WTC11 (cell line): ENCODE measurements at regions not wholly inside any gene's neighbourhood (a gene's known extent, or its start where the extent isn't known, plus 50 kb on each side); places are given as distances from the start of the nearest gene placed in this dataset.

ENCODE experiments used
- ATAC-seq: fragments of 200-7000 bp; cut with Tn5 transposase; 2 replicates; pipeline ENCODE4 v1.10.0; 2021; ENCODE audit warnings: mild to moderate bottlenecking, moderate library complexity
- CTCF ChIA-PET: fragments of 300-600 bp; sonication (Branson Sonifier 250); formaldehyde crosslinking; loops from one replicate; lab custom pipeline; 2021; ENCODE audit warnings: antibody characterized with exemption; lab: Charles Lee
- POLR2A ChIA-PET: fragments of 350-600 bp; sonication (Branson Sonifier 250); formaldehyde crosslinking; loops from one replicate; lab custom pipeline; 2021; ENCODE audit warnings: antibody characterized with exemption; lab: Charles Lee
- DNase-seq: peaks from one replicate; pipeline ENCODE4 v3.0.0; 2021; ENCODE audit warnings: low spot score
- H3K27ac Mint-ChIP-seq: 2 replicates; pipeline ENCODE4 v1.8.0; 2021; ENCODE audit warnings: mixed read lengths
- H3K27me3 Mint-ChIP-seq: 2 replicates; pipeline ENCODE4 v1.8.0; 2021; ENCODE audit warnings: low read depth, mild to moderate bottlenecking, moderate library complexity, mixed read lengths
- H3K36me3 Mint-ChIP-seq: 2 replicates; pipeline ENCODE4 v1.8.0; 2021; ENCODE audit warnings: mixed read lengths
- H3K4me1 Mint-ChIP-seq: 2 replicates; pipeline ENCODE4 v1.8.0; 2022; ENCODE audit warnings: mixed read lengths
- H3K4me3 Mint-ChIP-seq: 2 replicates; pipeline ENCODE4 v1.8.0; 2021; ENCODE audit warnings: mild to moderate bottlenecking, moderate library complexity, mixed read lengths
- H3K9me3 Mint-ChIP-seq: 2 replicates; pipeline ENCODE4 v1.8.0; 2021; ENCODE audit warnings: mixed read lengths
- ATF1 ChIP-seq: sonication (generic); formaldehyde crosslinking; IDR thresholded peaks from 2 replicates; pipeline ENCODE4 v1.8.1; 2023; ENCODE audit warnings: mild to moderate bottlenecking, moderate library complexity, missing genetic modification reagents
- ATF2 ChIP-seq: sonication (generic); formaldehyde crosslinking; IDR thresholded peaks from 2 replicates; pipeline ENCODE4 v1.8.1; 2022; ENCODE audit warnings: low read depth, missing genetic modification reagents, borderline replicate concordance
- CBFB ChIP-seq: sonication (generic); formaldehyde crosslinking; IDR thresholded peaks from 2 replicates; pipeline ENCODE4 v1.8.1; 2022; ENCODE audit warnings: mild to moderate bottlenecking, low read depth, missing genetic modification reagents
- CREM ChIP-seq: sonication (generic); formaldehyde crosslinking; IDR thresholded peaks from 2 replicates; pipeline ENCODE4 v1.8.1; 2022; ENCODE audit warnings: mild to moderate bottlenecking, missing genetic modification reagents, moderate library complexity
- ELF4 ChIP-seq: sonication (generic); formaldehyde crosslinking; IDR thresholded peaks from 2 replicates; pipeline ENCODE4 v1.8.1; 2022; ENCODE audit warnings: low read depth, mild to moderate bottlenecking, moderate library complexity, missing genetic modification reagents
- EMX1 ChIP-seq: fragments of 250-450 bp; sonication (Bioruptor Pico); IDR thresholded peaks from 2 replicates; pipeline ENCODE4 v1.8.0; 2021; ENCODE audit warnings: mild to moderate bottlenecking
- ERG ChIP-seq: fragments of 250-450 bp; sonication (Bioruptor Pico); IDR thresholded peaks from 2 replicates; pipeline ENCODE4 v1.8.0; 2021; ENCODE audit warnings: mild to moderate bottlenecking
- ETV6 ChIP-seq: sonication (generic); formaldehyde crosslinking; IDR thresholded peaks from 2 replicates; pipeline ENCODE4 v1.8.1; 2022; ENCODE audit warnings: mild to moderate bottlenecking, missing genetic modification reagents
- FOXK1 ChIP-seq: sonication (generic); formaldehyde crosslinking; IDR thresholded peaks from 2 replicates; pipeline ENCODE4 v1.8.0; 2022; ENCODE audit warnings: mild to moderate bottlenecking, moderate library complexity, missing genetic modification reagents
- GABPB1 ChIP-seq: sonication (generic); formaldehyde crosslinking; IDR thresholded peaks from 2 replicates; pipeline ENCODE4 v1.8.1; 2023; ENCODE audit warnings: mild to moderate bottlenecking, missing genetic modification reagents
- GTF2I ChIP-seq: fragments of 250-450 bp; sonication (Bioruptor Pico); conservative IDR thresholded peaks from 2 replicates; pipeline ENCODE4 v1.4.0; 2021; ENCODE audit warnings: mild to moderate bottlenecking
- HMGXB4 ChIP-seq: sonication (generic); formaldehyde crosslinking; IDR thresholded peaks from 2 replicates; pipeline ENCODE4 v1.8.1; 2023; ENCODE audit warnings: mild to moderate bottlenecking, moderate library complexity, missing genetic modification reagents
- IRF1 ChIP-seq: sonication (generic); formaldehyde crosslinking; IDR thresholded peaks from 2 replicates; pipeline ENCODE4 v1.8.0; 2023; ENCODE audit warnings: missing genetic modification reagents
- NFE2L1 ChIP-seq: sonication (generic); formaldehyde crosslinking; IDR thresholded peaks from 2 replicates; pipeline ENCODE4 v1.8.1; 2023; ENCODE audit warnings: missing genetic modification reagents
- NFYB ChIP-seq: sonication (generic); formaldehyde crosslinking; conservative IDR thresholded peaks from 2 replicates; pipeline ENCODE4 v1.8.0; 2022; ENCODE audit warnings: low read depth, missing genetic modification reagents
- NR1H2 ChIP-seq: sonication (generic); formaldehyde crosslinking; IDR thresholded peaks from 2 replicates; pipeline ENCODE4 v1.9.0; 2021; ENCODE audit warnings: mild to moderate bottlenecking, moderate library complexity, missing genetic modification reagents
- NR2C2 ChIP-seq: sonication (generic); formaldehyde crosslinking; IDR thresholded peaks from 2 replicates; pipeline ENCODE4 v1.8.0; 2022; ENCODE audit warnings: mild to moderate bottlenecking, missing genetic modification reagents
- PRRX2 ChIP-seq: fragments of 250-450 bp; sonication (Bioruptor Pico); IDR thresholded peaks from 2 replicates; pipeline ENCODE4 v1.8.0; 2021; ENCODE audit warnings: mild to moderate bottlenecking
- STAT6 ChIP-seq: sonication (generic); formaldehyde crosslinking; conservative IDR thresholded peaks from 2 replicates; pipeline ENCODE4 v1.8.1; 2023; ENCODE audit warnings: mild to moderate bottlenecking, low read depth, missing genetic modification reagents, moderate library complexity
- TP53 ChIP-seq: sonication (generic); formaldehyde crosslinking; IDR thresholded peaks from 2 replicates; pipeline ENCODE4 v1.8.1; 2023; ENCODE audit warnings: mild to moderate bottlenecking, missing genetic modification reagents
- ZNF263 ChIP-seq: sonication (generic); formaldehyde crosslinking; IDR thresholded peaks from 2 replicates; pipeline ENCODE4 v1.8.1; 2022; ENCODE audit warnings: low read depth, mild to moderate bottlenecking, moderate library complexity, missing genetic modification reagents
- ZNF281 ChIP-seq: sonication (generic); formaldehyde crosslinking; IDR thresholded peaks from 2 replicates; pipeline ENCODE4 v1.8.0; 2023; ENCODE audit warnings: mild to moderate bottlenecking, missing genetic modification reagents

GRCh38 chr2:377414-377813 is 89.5 kb upstream of the ALKAL2 start:
- H3K36me3 Mint-ChIP-seq: no peaks in the 10 kb centered on the region
- peaks cover 14% of the 10 kb centered on the region for H3K4me1 Mint-ChIP-seq
- ChIA-PET POLR2A (no interaction called here), CTCF (no interaction called here)
- no peak overlapping the region for H3K27ac Mint-ChIP-seq
- no peak overlapping the region for H3K4me3 Mint-ChIP-seq
- DNase-seq (no peak), ATAC-seq (no peak)
- peaks cover 5% of the 10 kb centered on the region; the same call in 1 of the 2 replicates for H3K27me3 Mint-ChIP-seq
- H3K9me3 Mint-ChIP-seq: peaks cover 21% of the 10 kb centered on the region
- TF ChIP-seq NFYB (no peak), ELF4 (CRISPR knock-in tag) (no peak), PRRX2 (CRISPR knock-in tag) (no peak), ERG (CRISPR knock-in tag) (no peak), ATF1 (CRISPR knock-in tag) (no peak), ZNF263 (CRISPR knock-in tag) (no peak), STAT6 (CRISPR knock-in tag) (no peak)
- TF ChIP-seq, all 79 proteins: peak for 0

- Mint-ChIP-seq H3K4me3 (no peak overlapping the region), H3K9me3 (peaks cover 32% of the 10 kb centered on the region), H3K36me3 (peaks cover 6% of the 10 kb centered on the region), H3K27me3 (peaks cover 9% of the 10 kb centered on the region), H3K4me1 (no peaks in the 10 kb centered on the region), H3K27ac (no peak overlapping the region)
- ATAC-seq (no peak), DNase-seq (no peak)
- TF ChIP-seq FOXK1 (no peak), ZNF281 (no peak), TP53 (no peak)
- ChIA-PET POLR2A (no interaction called here), CTCF (interaction anchor here (1.3 kb wide), 1 partner anchor 44 kb away, joined by 3 read pairs; no protein-coding TSS in a partner anchor)
Measured at GRCh38 chr2:375956-376307, 88.0 kb upstream of the ALKAL2 start.

- H3K36me3 Mint-ChIP-seq: peaks cover 11% of the 10 kb centered on the region
- peaks cover 37% of the 10 kb centered on the region for H3K9me3 Mint-ChIP-seq
- no peak overlapping the region for H3K4me3 Mint-ChIP-seq
- no peaks in the 10 kb centered on the region for H3K4me1 Mint-ChIP-seq
- no peak for ATAC-seq
- ChIA-PET CTCF (interaction anchor here (1.3 kb wide), 1 partner anchor 43 kb away, joined by 3 read pairs; no protein-coding TSS in a partner anchor), POLR2A (no interaction called here)
- H3K27me3 Mint-ChIP-seq: peaks cover 10% of the 10 kb centered on the region
- no peak overlapping the region for H3K27ac Mint-ChIP-seq
- no peak for DNase-seq
- no peak for TF ChIP-seq HMGXB4 (CRISPR knock-in tag)
- TF ChIP-seq NFE2L1 (CRISPR knock-in tag): no peak
- no peak for TF ChIP-seq EMX1 (CRISPR knock-in tag)
- TF ChIP-seq CREM (CRISPR knock-in tag): no peak
- no peak for TF ChIP-seq NR1H2 (CRISPR knock-in tag)
- TF ChIP-seq IRF1 (CRISPR knock-in tag): no peak
- TF ChIP-seq NR2C2: no peak
- no peak for TF ChIP-seq CBFB (CRISPR knock-in tag)
- TF ChIP-seq ETV6 (CRISPR knock-in tag): no peak
- no peak for TF ChIP-seq GTF2I (CRISPR knock-in tag)
- no peak for TF ChIP-seq ELF4 (CRISPR knock-in tag)
- no peak for TF ChIP-seq ATF2 (CRISPR knock-in tag)
- TF ChIP-seq GABPB1 (CRISPR knock-in tag): no peak
Measured at GRCh38 chr2:375270-375955, 87.5 kb upstream of the ALKAL2 start.
